Gastroesophageal sphincter (tissue), 3 donors: ENCODE measurements at regions not wholly inside any gene's neighbourhood (a gene's known extent, or its start where the extent isn't known, plus 50 kb on each side); places are given as distances from the start of the nearest gene placed in this dataset.

ENCODE experiments used
- CTCF ChIP-seq, 4 experiments: fragments of 200-600 bp in 2 of 4; fragments of 450-650 bp in 2 of 4; sonication (generic) in 1 of 4; IDR thresholded peaks; one replicate each; pipeline ENCODE4 v1.5.1; 2017 to 2019; ENCODE audit warnings: antibody characterized with exemption in 4 of 4, mild to moderate bottlenecking in 2 of 4, moderate library complexity in 2 of 4
- EP300 ChIP-seq: sonication (generic); formaldehyde crosslinking; IDR thresholded peaks from one replicate; pipeline ENCODE4 v1.6.1; 2017; ENCODE audit warnings: antibody characterized with exemption, mild to moderate bottlenecking

DNA sequence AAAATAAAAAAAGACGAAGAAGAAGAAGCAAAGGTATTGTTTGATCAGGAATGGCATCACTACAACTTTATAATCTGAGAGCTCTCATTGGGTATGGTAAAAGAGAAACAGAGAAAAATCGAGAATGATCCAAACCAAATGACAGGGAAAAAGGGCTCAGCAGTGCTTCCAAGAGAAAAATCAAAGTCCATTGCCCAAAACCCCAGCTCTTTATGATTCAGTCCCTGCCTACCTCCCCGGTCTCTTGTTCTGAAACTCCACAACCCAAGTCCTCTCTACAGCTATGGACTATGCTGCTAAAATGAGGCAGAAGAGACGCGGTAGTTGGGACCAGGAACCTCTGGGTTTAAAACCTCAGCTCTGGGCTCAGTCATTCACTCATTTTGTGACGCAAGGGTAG, 341.1 kb upstream of the PPARGC1A start:
- TF ChIP-seq CTCF (IDR thresholded peaks at IDR 0.05), result no peak
- no peak for TF ChIP-seq EP300
